ENCODE measurements at regions not wholly inside any gene's neighbourhood (a gene's known extent, or its start where the extent isn't known, plus 50 kb on each side); places are given as distances from the start of the nearest gene placed in this dataset.

GRCh38 chr5:96201503-96201902 lies 231.5 kb downstream of the PCSK1 start:
- Histone ChIP-seq H3K79me2 (ENCODE audit: control insufficient read depth, insufficient read depth, low read length) (no peaks in the 10 kb centered on the region), H3K36me3 (ENCODE audit: control insufficient read depth in 2 of 2, insufficient read depth in 2 of 2, low read length in 1 of 2) (no peaks in the 10 kb centered on the region), H3K9me3 (replicated peaks; ENCODE audit: control insufficient read depth, insufficient read depth, low read length) (no peaks in the 10 kb centered on the region), H3K27ac (ENCODE audit: control insufficient read depth, insufficient read depth) (no peak overlapping the region), H3K4me3 (no peak overlapping the region), H4K20me1 (ENCODE audit: control insufficient read depth, insufficient read depth) (no peaks in the 10 kb centered on the region), H3K4me1 (ENCODE audit: control insufficient read depth, insufficient read depth, low read length) (no peaks in the 10 kb centered on the region), H3K4me2 (ENCODE audit: control insufficient read depth, insufficient read depth) (no peak overlapping the region), H3K9ac (ENCODE audit: control insufficient read depth, insufficient read depth, low read length) (no peak overlapping the region), H3K27me3 (replicated peaks in 1 of 2; ENCODE audit: control insufficient read depth in 2 of 2, insufficient read depth in 2 of 2, low read length in 1 of 2) (no peaks in the 10 kb centered on the region), H2AFZ (ENCODE audit: control insufficient read depth, low read depth, low read length) (no peak overlapping the region)
- ChIA-PET SMC1A (ENCODE audit: uncharacterized antibody, unreplicated experiment) (interaction anchor here (1.0 to 3.6 kb wide), 9 partner anchors 8 to 340 kb away, joined by 3 to 21 read pairs (median 5); no protein-coding TSS in a partner anchor), POLR2A (no interaction called here), CTCF (interaction anchor here (1.5 kb wide), 1 partner anchor 13 kb away, joined by 4 read pairs; no protein-coding TSS in a partner anchor), RAD21 (ENCODE audit: unreplicated experiment) (no interaction called here)
- in situ Hi-C loops (cut with MboI): no loop called here
- no TSS peak for BruUV-seq (replicated peaks)
- 83% methylated on average over 3 of the region's 3 CpGs for WGBS (ENCODE audit: insufficient coverage, insufficient replicate concordance, low lambda C conversion rate, missing lambda C conversion rate)
- no peak for ATAC-seq
- FAIRE-seq: no peak
- DNase-seq (ENCODE audit: low read depth, low spot score): no peak
- no peak for TF ChIP-seq STAT1 (conservative IDR thresholded peaks at IDR 0.05)
- TF ChIP-seq POU2F2 (IDR thresholded peaks at IDR 0.05; ENCODE audit: borderline replicate concordance, low read depth, low read length): no peak
- no peak for TF ChIP-seq CREM (IDR thresholded peaks at IDR 0.05; ENCODE audit: low read depth)
- intact Hi-C loops (cut with micrococcal nuclease; ENCODE audit: unreplicated experiment): no loop called here

- no peak for ATAC-seq
- DNase-seq (ENCODE audit: low read depth, low spot score): no peak
- TF ChIP-seq NBN (IDR thresholded peaks at IDR 0.05) (no peak), RBBP5 (conservative IDR thresholded peaks at IDR 0.05) (no peak), RAD51 (IDR thresholded peaks at IDR 0.05) (no peak), ZSCAN29 (IDR thresholded peaks at IDR 0.05) (no peak), NKRF (conservative IDR thresholded peaks at IDR 0.05) (no peak), ZNF622 (IDR thresholded peaks at IDR 0.05) (no peak), TCF12 (IDR thresholded peaks at IDR 0.05; ENCODE audit: low read depth, low read length) (no peak), SMAD5 (IDR thresholded peaks at IDR 0.05; ENCODE audit: low read depth) (no peak), BACH1 (IDR thresholded peaks at IDR 0.05; ENCODE audit: borderline replicate concordance) (no peak), ZBED1 (IDR thresholded peaks at IDR 0.05; ENCODE audit: borderline replicate concordance) (no peak), SUZ12 (IDR thresholded peaks at IDR 0.05; ENCODE audit: unreplicated experiment) (no peak), MAX (IDR thresholded peaks at IDR 0.05; ENCODE audit: low read depth, low read length) (no peak)
Measured at GRCh38 chr5:96200641-96201040, 232.4 kb downstream of the PCSK1 start.

More at GRCh38 chr5:96200641-96201040, 232.4 kb downstream of the PCSK1 start:
- Histone ChIP-seq H4K20me1 (ENCODE audit: control insufficient read depth, insufficient read depth) (no peaks in the 10 kb centered on the region), H3K4me1 (ENCODE audit: control insufficient read depth, insufficient read depth, low read length) (no peaks in the 10 kb centered on the region), H3K27me3 (replicated peaks in 1 of 2; ENCODE audit: control insufficient read depth in 2 of 2, insufficient read depth in 2 of 2, low read length in 1 of 2) (no peaks in the 10 kb centered on the region), H3K9me3 (replicated peaks; ENCODE audit: control insufficient read depth, insufficient read depth, low read length) (no peaks in the 10 kb centered on the region), H3K36me3 (ENCODE audit: control insufficient read depth in 2 of 2, insufficient read depth in 2 of 2, low read length in 1 of 2) (no peaks in the 10 kb centered on the region), H2AFZ (ENCODE audit: control insufficient read depth, low read depth, low read length) (no peak overlapping the region), H3K79me2 (ENCODE audit: control insufficient read depth, insufficient read depth, low read length) (no peaks in the 10 kb centered on the region), H3K4me2 (ENCODE audit: control insufficient read depth, insufficient read depth) (no peak overlapping the region), H3K27ac (ENCODE audit: control insufficient read depth, insufficient read depth) (no peak overlapping the region), H3K9ac (ENCODE audit: control insufficient read depth, insufficient read depth, low read length) (no peak overlapping the region), H3K4me3 (no peak overlapping the region)
- 29% methylated on average over 1 of the region's 1 CpG for WGBS (ENCODE audit: insufficient coverage, insufficient replicate concordance, low lambda C conversion rate, missing lambda C conversion rate)
- ChIA-PET RAD21 (ENCODE audit: unreplicated experiment) (interaction anchor here (0.9 to 1.5 kb wide), 3 partner anchors 14 to 136 kb away, joined by 3 to 4 read pairs (median 3); no protein-coding TSS in a partner anchor), SMC1A (ENCODE audit: uncharacterized antibody, unreplicated experiment) (interaction anchor here (1.0 to 3.6 kb wide), 14 partner anchors 7 to 339 kb away, joined by 3 to 21 read pairs (median 4); no protein-coding TSS in a partner anchor), CTCF (interaction anchor here (0.8 to 1.5 kb wide), 5 partner anchors 12 to 34 kb away, joined by 3 to 4 read pairs (median 3); no protein-coding TSS in a partner anchor), POLR2A (no interaction called here)
- no TSS peak for BruUV-seq (replicated peaks)
- FAIRE-seq: no peak
- intact Hi-C loops (cut with micrococcal nuclease; ENCODE audit: unreplicated experiment): no loop called here
- in situ Hi-C loops (cut with MboI): no loop called here
